Liver (tissue), 8 donors: ENCODE measurements at regions not wholly inside any gene's neighbourhood (a gene's known extent, or its start where the extent isn't known, plus 50 kb on each side); places are given as distances from the start of the nearest gene placed in this dataset.

Experiments used
- DNase-seq: peaks from one replicate; pipeline ENCODE4 v3.0.0-alpha.2; 2017; ENCODE audit warnings: low spot score
- H3K27ac ChIP-seq, 2 donors: one replicate each; pipeline ENCODE4 v1.7.0; 2013; ENCODE audit warnings: inconsistent platforms in 2 of 2, low read length in 2 of 2, control low read depth in 1 of 2, low read depth in 1 of 2, mild to moderate bottlenecking in 1 of 2
- H3K27me3 ChIP-seq, 4 donors: one replicate each; pipeline versions ENCODE4 v1.6.1 to v1.7.0; 2013; ENCODE audit warnings: low read length in 3 of 4, inconsistent platforms in 1 of 4, mild to moderate bottlenecking in 1 of 4, moderate library complexity in 1 of 4; ENCODE audit not compliant: control insufficient read depth in 4 of 4, insufficient read depth in 4 of 4
- H3K36me3 ChIP-seq, 4 donors: one replicate each; pipeline versions ENCODE4 v1.6.1 to v1.7.0; 2013; ENCODE audit warnings: low read length in 3 of 4, mild to moderate bottlenecking in 3 of 4, low read depth in 1 of 4, moderate library complexity in 1 of 4; ENCODE audit not compliant: control insufficient read depth in 4 of 4, insufficient read depth in 3 of 4
- H3K4me1 ChIP-seq, 4 donors: one replicate each; pipeline versions ENCODE4 v1.6.1 to v1.7.0; 2013; ENCODE audit warnings: low read length in 3 of 4, mild to moderate bottlenecking in 3 of 4, moderate library complexity in 1 of 4; ENCODE audit not compliant: control insufficient read depth in 4 of 4, insufficient read depth in 4 of 4
- H3K4me3 ChIP-seq, 3 donors: one replicate each; pipeline versions ENCODE4 v1.6.1 to v1.7.0; 2013; ENCODE audit warnings: low read length in 3 of 3, control low read depth in 1 of 3, low read depth in 1 of 3, mild to moderate bottlenecking in 1 of 3
- H3K9ac ChIP-seq, 2 donors: one replicate each; pipeline ENCODE4 v1.7.0; 2013; ENCODE audit warnings: low read length in 2 of 2, mild to moderate bottlenecking in 2 of 2, moderate library complexity in 2 of 2, control low read depth in 1 of 2, low read depth in 1 of 2
- H3K9me3 ChIP-seq, 4 donors: one replicate each; pipeline versions ENCODE4 v1.6.1 to v1.7.0; 2013; ENCODE audit warnings: low read length in 3 of 4; ENCODE audit not compliant: control insufficient read depth in 4 of 4
- EGR1 ChIP-seq, 2 donors: IDR thresholded peaks; 2 replicates each; pipeline ENCODE4 v1.6.1; 2016 to 2018; ENCODE audit warnings: antibody characterized with exemption in 2 of 2, low read depth in 2 of 2
- FOXA2 ChIP-seq: IDR thresholded peaks from 2 replicates; pipeline ENCODE4 v1.6.1; 2016; ENCODE audit warnings: antibody characterized with exemption
- GABPA ChIP-seq, 2 donors: IDR thresholded peaks in 1 of 2; conservative IDR thresholded peaks in 1 of 2; 2 replicates each; pipeline ENCODE4 v1.6.1; 2016; ENCODE audit warnings: antibody characterized with exemption in 2 of 2, mild to moderate bottlenecking in 1 of 2, moderate library complexity in 1 of 2
- HNF4A ChIP-seq, 2 donors: conservative IDR thresholded peaks; 2 replicates each; pipeline ENCODE4 v1.6.1; 2016; ENCODE audit warnings: antibody characterized with exemption in 2 of 2, mild to moderate bottlenecking in 2 of 2
- HNF4G ChIP-seq: IDR thresholded peaks from 2 replicates; pipeline ENCODE4 v1.6.1; 2016; ENCODE audit warnings: antibody characterized with exemption
- JUND ChIP-seq, 2 donors: IDR thresholded peaks; 2 replicates each; pipeline ENCODE4 v1.6.1; 2016; ENCODE audit warnings: antibody characterized with exemption in 2 of 2
- MAX ChIP-seq: IDR thresholded peaks from 2 replicates; pipeline ENCODE4 v1.6.1; 2016; ENCODE audit warnings: antibody characterized with exemption
- NR2F2 ChIP-seq: IDR thresholded peaks from 2 replicates; pipeline ENCODE4 v1.6.1; 2016; ENCODE audit warnings: antibody characterized with exemption
- RAD21 ChIP-seq, 2 donors: IDR thresholded peaks; 2 replicates each; pipeline ENCODE4 v1.6.1; 2016; ENCODE audit warnings: antibody characterized with exemption in 2 of 2, mild to moderate bottlenecking in 2 of 2
- REST ChIP-seq: IDR thresholded peaks from 2 replicates; pipeline ENCODE4 v1.6.1; 2016; ENCODE audit warnings: antibody characterized with exemption, mild to moderate bottlenecking
- RXRA ChIP-seq, 2 donors: IDR thresholded peaks; 2 replicates each; pipeline ENCODE4 v1.6.1; 2017 to 2018; ENCODE audit warnings: antibody characterized with exemption in 2 of 2, mild to moderate bottlenecking in 1 of 2
- SP1 ChIP-seq: IDR thresholded peaks from 2 replicates; pipeline ENCODE4 v1.6.1; 2018; ENCODE audit warnings: antibody characterized with exemption, mild to moderate bottlenecking
- YY1 ChIP-seq: IDR thresholded peaks from 2 replicates; pipeline ENCODE4 v1.6.1; 2016; ENCODE audit warnings: antibody characterized with exemption, mild to moderate bottlenecking
- WGBS: extraction: QIAGEN DNeasy Blood & Tissue Kit; methylation state at CpG from one replicate; pipeline ENCODE4 v1.1.7; 2013; 5-methylcytosine and 5-hydroxymethylcytosine counted together
- TF ChIP-seq, protein P1 (sequence below): IDR thresholded peaks from 2 replicates; pipeline ENCODE4 v1.6.1; 2016; ENCODE audit warnings: antibody characterized with exemption
- TF ChIP-seq, protein P2 (sequence below): IDR thresholded peaks from 2 replicates; pipeline ENCODE4 v1.6.1; 2016; ENCODE audit warnings: antibody characterized with exemption
- TF ChIP-seq, protein P3 (sequence below): fragments of 150-350 bp; IDR thresholded peaks from 2 replicates; pipeline ENCODE4 v1.5.1; 2017; ENCODE audit warnings: improper control_type of control experiment, low read depth, low read length; ENCODE audit not compliant: missing input control
- donor health status: healthy.
- donor health status: healthy.
- donor health status: healthy.
- donor health status: healthy.
- donor health status: healthy.

GRCh38 chr4:174069848-174070330 lies 213.6 kb downstream of the FBXO8 start:
- Histone ChIP-seq H3K27me3 (peaks cover 0 to 7% (median 0%) of the 10 kb centered on the region in 4 donors), H3K9me3 (peaks cover 0 to 1% (median 0%) of the 10 kb centered on the region in 4 donors), H3K4me1 (no peaks in the 10 kb centered on the region), H3K9ac (no peak overlapping the region), H3K27ac (no peak overlapping the region), H3K4me3 (no peak overlapping the region), H3K36me3 (no peaks in the 10 kb centered on the region)
- TF ChIP-seq YY1: no peak
- no peak for TF ChIP-seq REST
- no peak for TF ChIP-seq FOXA2
- no peak for TF ChIP-seq GABPA (IDR thresholded peaks at IDR 0.05 in 1 of 2, conservative IDR thresholded peaks at IDR 0.05 in 1 of 2)
- no peak for TF ChIP-seq SP1
- no peak for TF ChIP-seq MAX
- TF ChIP-seq NR2F2: no peak
- TF ChIP-seq RAD21 (IDR thresholded peaks at IDR 0.05): no peak
- no peak for TF ChIP-seq HNF4A (conservative IDR thresholded peaks at IDR 0.05)
- no peak for TF ChIP-seq JUND (IDR thresholded peaks at IDR 0.05)
- TF ChIP-seq, protein P1, sequence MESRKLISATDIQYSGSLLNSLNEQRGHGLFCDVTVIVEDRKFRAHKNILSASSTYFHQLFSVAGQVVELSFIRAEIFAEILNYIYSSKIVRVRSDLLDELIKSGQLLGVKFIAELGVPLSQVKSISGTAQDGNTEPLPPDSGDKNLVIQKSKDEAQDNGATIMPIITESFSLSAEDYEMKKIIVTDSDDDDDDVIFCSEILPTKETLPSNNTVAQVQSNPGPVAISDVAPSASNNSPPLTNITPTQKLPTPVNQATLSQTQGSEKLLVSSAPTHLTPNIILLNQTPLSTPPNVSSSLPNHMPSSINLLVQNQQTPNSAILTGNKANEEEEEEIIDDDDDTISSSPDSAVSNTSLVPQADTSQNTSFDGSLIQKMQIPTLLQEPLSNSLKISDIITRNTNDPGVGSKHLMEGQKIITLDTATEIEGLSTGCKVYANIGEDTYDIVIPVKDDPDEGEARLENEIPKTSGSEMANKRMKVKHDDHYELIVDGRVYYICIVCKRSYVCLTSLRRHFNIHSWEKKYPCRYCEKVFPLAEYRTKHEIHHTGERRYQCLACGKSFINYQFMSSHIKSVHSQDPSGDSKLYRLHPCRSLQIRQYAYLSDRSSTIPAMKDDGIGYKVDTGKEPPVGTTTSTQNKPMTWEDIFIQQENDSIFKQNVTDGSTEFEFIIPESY: no peak
- TF ChIP-seq EGR1 (IDR thresholded peaks at IDR 0.05; ENCODE audit: low read depth in 2 of 2): no peak
- no peak for TF ChIP-seq HNF4G
- TF ChIP-seq, protein P2, sequence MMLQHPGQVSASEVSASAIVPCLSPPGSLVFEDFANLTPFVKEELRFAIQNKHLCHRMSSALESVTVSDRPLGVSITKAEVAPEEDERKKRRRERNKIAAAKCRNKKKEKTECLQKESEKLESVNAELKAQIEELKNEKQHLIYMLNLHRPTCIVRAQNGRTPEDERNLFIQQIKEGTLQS: no peak
- TF ChIP-seq RXRA (IDR thresholded peaks at IDR 0.05): no peak
- DNase-seq: no peak
- WGBS: 35% methylated on average over 2 of the region's 2 CpGs

- WGBS: 59% methylated on average over 3 of the region's 3 CpGs
Measured at GRCh38 chr4:174066611-174067205, 216.8 kb downstream of the FBXO8 start.

More at GRCh38 chr4:174066611-174067205, 216.8 kb downstream of the FBXO8 start:
- Histone ChIP-seq H3K36me3 (no peaks in the 10 kb centered on the region), H3K9me3 (no peaks in the 10 kb centered on the region), H3K27ac (no peak overlapping the region), H3K4me3 (no peak overlapping the region), H3K9ac (no peak overlapping the region), H3K27me3 (peaks cover 0 to 7% (median 0%) of the 10 kb centered on the region in 4 donors), H3K4me1 (no peaks in the 10 kb centered on the region)
- TF ChIP-seq, protein P3, sequence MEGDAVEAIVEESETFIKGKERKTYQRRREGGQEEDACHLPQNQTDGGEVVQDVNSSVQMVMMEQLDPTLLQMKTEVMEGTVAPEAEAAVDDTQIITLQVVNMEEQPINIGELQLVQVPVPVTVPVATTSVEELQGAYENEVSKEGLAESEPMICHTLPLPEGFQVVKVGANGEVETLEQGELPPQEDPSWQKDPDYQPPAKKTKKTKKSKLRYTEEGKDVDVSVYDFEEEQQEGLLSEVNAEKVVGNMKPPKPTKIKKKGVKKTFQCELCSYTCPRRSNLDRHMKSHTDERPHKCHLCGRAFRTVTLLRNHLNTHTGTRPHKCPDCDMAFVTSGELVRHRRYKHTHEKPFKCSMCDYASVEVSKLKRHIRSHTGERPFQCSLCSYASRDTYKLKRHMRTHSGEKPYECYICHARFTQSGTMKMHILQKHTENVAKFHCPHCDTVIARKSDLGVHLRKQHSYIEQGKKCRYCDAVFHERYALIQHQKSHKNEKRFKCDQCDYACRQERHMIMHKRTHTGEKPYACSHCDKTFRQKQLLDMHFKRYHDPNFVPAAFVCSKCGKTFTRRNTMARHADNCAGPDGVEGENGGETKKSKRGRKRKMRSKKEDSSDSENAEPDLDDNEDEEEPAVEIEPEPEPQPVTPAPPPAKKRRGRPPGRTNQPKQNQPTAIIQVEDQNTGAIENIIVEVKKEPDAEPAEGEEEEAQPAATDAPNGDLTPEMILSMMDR: no peak
- TF ChIP-seq NR2F2 (no peak), HNF4G (no peak)
- no peak for DNase-seq
